Suprapubic skin (tissue), 4 donors: ENCODE measurements at regions not wholly inside any gene's neighbourhood (a gene's known extent, or its start where the extent isn't known, plus 50 kb on each side); places are given as distances from the start of the nearest gene placed in this dataset.

Experiments used
- EP300 ChIP-seq: sonication (generic); formaldehyde crosslinking; IDR thresholded peaks from one replicate; pipeline ENCODE4 v1.6.1; 2017; ENCODE audit warnings: antibody characterized with exemption
- POLR2A ChIP-seq, 2 donors: fragments of 450-650 bp; IDR thresholded peaks; one replicate each; pipeline ENCODE4 v1.6.1; 2017; ENCODE audit warnings: antibody characterized with exemption in 2 of 2, mild to moderate bottlenecking in 2 of 2, moderate library complexity in 2 of 2
- POLR2AphosphoS5 ChIP-seq, 3 donors: sonication (generic); formaldehyde crosslinking; IDR thresholded peaks; one replicate each; pipeline ENCODE4 v1.6.1; 2017; ENCODE audit warnings: antibody characterized with exemption in 3 of 3
- TF ChIP-seq, protein P1 (sequence below), 2 donors: fragments of 200-600 bp in 1 of 2; fragments of 450-650 bp in 1 of 2; sonication (generic) in 1 of 2; IDR thresholded peaks; one replicate each; pipeline ENCODE4 v1.5.1; 2016 to 2019; ENCODE audit warnings: antibody characterized with exemption in 2 of 2, mild to moderate bottlenecking in 1 of 2, moderate library complexity in 1 of 2

DNA sequence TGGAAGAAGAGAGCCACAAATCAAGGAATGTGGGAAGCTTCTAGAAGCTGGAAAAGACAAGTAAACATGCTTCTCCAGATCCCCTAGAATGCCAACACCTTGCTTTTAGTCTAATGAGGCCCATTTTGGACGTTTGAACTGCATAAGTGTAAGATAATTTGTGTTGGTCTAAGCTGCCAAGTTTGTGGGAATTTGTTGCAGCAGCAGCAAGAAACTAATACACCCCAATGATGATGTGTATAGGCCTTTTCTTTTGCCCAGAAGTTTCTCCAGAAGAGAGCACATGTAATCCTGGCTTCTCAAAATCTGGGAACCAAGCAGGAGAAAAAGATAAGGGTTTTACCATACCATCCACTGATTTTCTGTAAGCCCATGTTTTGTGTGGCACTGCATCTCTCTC, 96.1 kb upstream of the DPT start:
- TF ChIP-seq, protein P1, sequence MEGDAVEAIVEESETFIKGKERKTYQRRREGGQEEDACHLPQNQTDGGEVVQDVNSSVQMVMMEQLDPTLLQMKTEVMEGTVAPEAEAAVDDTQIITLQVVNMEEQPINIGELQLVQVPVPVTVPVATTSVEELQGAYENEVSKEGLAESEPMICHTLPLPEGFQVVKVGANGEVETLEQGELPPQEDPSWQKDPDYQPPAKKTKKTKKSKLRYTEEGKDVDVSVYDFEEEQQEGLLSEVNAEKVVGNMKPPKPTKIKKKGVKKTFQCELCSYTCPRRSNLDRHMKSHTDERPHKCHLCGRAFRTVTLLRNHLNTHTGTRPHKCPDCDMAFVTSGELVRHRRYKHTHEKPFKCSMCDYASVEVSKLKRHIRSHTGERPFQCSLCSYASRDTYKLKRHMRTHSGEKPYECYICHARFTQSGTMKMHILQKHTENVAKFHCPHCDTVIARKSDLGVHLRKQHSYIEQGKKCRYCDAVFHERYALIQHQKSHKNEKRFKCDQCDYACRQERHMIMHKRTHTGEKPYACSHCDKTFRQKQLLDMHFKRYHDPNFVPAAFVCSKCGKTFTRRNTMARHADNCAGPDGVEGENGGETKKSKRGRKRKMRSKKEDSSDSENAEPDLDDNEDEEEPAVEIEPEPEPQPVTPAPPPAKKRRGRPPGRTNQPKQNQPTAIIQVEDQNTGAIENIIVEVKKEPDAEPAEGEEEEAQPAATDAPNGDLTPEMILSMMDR (IDR thresholded peaks at IDR 0.05): no peak
- TF ChIP-seq POLR2AphosphoS5 (IDR thresholded peaks at IDR 0.05) (no peak), EP300 (no peak), POLR2A (IDR thresholded peaks at IDR 0.05) (no peak)
